ENCODE measurements at regions not wholly inside any gene's neighbourhood (a gene's known extent, or its start where the extent isn't known, plus 50 kb on each side); places are given as distances from the start of the nearest gene placed in this dataset.
A peak's percentile ranks its signal among the peaks of the same experiment; 100 is the strongest.

DNA sequence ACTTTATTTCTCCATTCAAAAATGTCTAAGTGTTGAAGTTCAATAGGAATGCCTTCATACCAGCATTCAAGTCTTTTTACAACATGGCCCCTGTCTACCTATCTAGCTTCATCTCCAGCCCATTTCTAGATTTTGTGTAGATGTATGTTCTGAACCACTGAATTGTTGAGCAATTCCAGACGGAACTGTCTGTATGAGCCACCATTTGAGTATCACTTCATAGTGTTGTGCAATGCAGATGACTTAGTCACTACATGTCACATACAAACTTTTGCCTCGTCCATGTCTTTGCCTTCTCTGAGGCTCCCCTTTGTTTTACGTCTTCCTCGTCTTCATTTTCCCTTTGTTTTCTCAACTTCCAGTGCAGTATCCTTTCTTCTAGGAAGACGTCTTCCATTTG lies 118.1 kb downstream of the INHBA start:
- Histone ChIP-seq H3K27ac (ENCODE audit: low read depth in 1 of 2, low read length in 2 of 2) (no peak overlapping the region), H3K9ac (ENCODE audit: insufficient read depth, low read length, poor library complexity, severe bottlenecking) (no peak overlapping the region), H3K36me3 (replicated peaks in 1 of 2; ENCODE audit: control insufficient read depth in 1 of 2, insufficient read depth in 2 of 2, low read length in 2 of 2) (no peaks in the 10 kb centered on the region), H3K79me2 (ENCODE audit: insufficient read depth, low read length) (no peaks in the 10 kb centered on the region), H3K4me3 (replicated peaks in 1 of 3; ENCODE audit: low read depth in 2 of 3, low read length in 3 of 3) (no peak overlapping the region), H3K4me2 (replicated peaks; ENCODE audit: extremely low read depth, low read length, poor library complexity, severe bottlenecking) (peak overlapping the region; percentile 16), H3K9me3 (replicated peaks in 1 of 2; ENCODE audit: control insufficient read depth in 1 of 2, insufficient read depth in 1 of 2, low read length in 2 of 2) (no peaks in the 10 kb centered on the region), H3K4me1 (ENCODE audit: control insufficient read depth in 1 of 2, insufficient read depth in 2 of 2, low read length in 2 of 2) (peaks cover 14 to 18% of the 10 kb centered on the region in 2 donors), H2AFZ (ENCODE audit: insufficient read depth, low read depth, low read length, poor library complexity, severe bottlenecking) (no peak overlapping the region), H4K20me1 (ENCODE audit: insufficient read depth, low read length) (no peaks in the 10 kb centered on the region), H3K27me3 (ENCODE audit: control insufficient read depth in 2 of 2, insufficient read depth in 2 of 2, low read length in 2 of 2) (no peaks in the 10 kb centered on the region)
- Mint-ChIP-seq H3K27me3 (ENCODE audit: low read depth in 3 of 3) (peaks cover 0 to 2% (median 2%) of the 10 kb centered on the region in 3 donors), H3K27ac (no peak overlapping the region), H3K4me3 (no peak overlapping the region), H3K4me1 (peaks cover 8% of the 10 kb centered on the region), H3K9me3 (peaks cover 0 to 5% (median 2%) of the 10 kb centered on the region in 7 donors), H3K36me3 (no peaks in the 10 kb centered on the region)
- intact Hi-C loops (cut with micrococcal nuclease) = no loop called here
- 20% methylated on average over 1 of the region's 5 CpGs for WGBS (ENCODE audit: insufficient coverage)
- TF ChIP-seq, protein P1, sequence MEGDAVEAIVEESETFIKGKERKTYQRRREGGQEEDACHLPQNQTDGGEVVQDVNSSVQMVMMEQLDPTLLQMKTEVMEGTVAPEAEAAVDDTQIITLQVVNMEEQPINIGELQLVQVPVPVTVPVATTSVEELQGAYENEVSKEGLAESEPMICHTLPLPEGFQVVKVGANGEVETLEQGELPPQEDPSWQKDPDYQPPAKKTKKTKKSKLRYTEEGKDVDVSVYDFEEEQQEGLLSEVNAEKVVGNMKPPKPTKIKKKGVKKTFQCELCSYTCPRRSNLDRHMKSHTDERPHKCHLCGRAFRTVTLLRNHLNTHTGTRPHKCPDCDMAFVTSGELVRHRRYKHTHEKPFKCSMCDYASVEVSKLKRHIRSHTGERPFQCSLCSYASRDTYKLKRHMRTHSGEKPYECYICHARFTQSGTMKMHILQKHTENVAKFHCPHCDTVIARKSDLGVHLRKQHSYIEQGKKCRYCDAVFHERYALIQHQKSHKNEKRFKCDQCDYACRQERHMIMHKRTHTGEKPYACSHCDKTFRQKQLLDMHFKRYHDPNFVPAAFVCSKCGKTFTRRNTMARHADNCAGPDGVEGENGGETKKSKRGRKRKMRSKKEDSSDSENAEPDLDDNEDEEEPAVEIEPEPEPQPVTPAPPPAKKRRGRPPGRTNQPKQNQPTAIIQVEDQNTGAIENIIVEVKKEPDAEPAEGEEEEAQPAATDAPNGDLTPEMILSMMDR (IDR thresholded peaks at IDR 0.05) = no peak
- DNase-seq = peak; percentile 78 to 91 (median 79)

DNA sequence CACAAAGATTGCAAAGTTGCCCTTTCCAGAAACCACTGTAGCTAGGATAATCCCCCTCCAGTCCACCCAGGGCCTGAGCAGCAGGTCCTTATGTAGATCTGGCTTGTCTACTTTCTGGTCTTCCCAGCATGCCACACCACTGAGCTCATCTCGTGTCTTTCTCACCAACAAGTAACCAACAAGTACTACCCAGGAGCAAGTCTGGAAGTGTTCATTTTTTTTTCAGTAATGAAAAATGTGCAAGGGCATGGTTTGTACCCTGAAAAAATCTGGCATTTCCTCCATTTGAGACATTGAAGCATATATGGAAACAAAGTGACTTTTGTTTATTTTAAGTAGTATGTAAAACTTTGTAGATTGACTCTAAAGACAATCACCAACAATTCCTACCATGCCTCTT lies 120.8 kb downstream of the INHBA start:
- no peaks in the 10 kb centered on the region for H3K79me2 ChIP-seq (ENCODE audit: insufficient read depth, low read length)
- H3K27me3 ChIP-seq (ENCODE audit: control insufficient read depth in 2 of 2, insufficient read depth in 2 of 2, low read length in 2 of 2) = no peaks in the 10 kb centered on the region
- H4K20me1 ChIP-seq (ENCODE audit: insufficient read depth, low read length) = no peaks in the 10 kb centered on the region
- peaks cover 9 to 11% of the 10 kb centered on the region in 2 donors for H3K4me1 ChIP-seq (ENCODE audit: control insufficient read depth in 1 of 2, insufficient read depth in 2 of 2, low read length in 2 of 2)
- Mint-ChIP-seq H3K27ac (no peak overlapping the region), H3K4me3 (no peak overlapping the region), H3K4me1 (peaks cover 2% of the 10 kb centered on the region), H3K9me3 (peaks cover 0 to 3% (median 0%) of the 10 kb centered on the region in 7 donors), H3K36me3 (no peaks in the 10 kb centered on the region), H3K27me3 (ENCODE audit: low read depth in 3 of 3) (peaks cover 0 to 2% (median 0%) of the 10 kb centered on the region in 3 donors)
- no peak overlapping the region for H3K9ac ChIP-seq (ENCODE audit: insufficient read depth, low read length, poor library complexity, severe bottlenecking)
- DNase-seq = no peak
- H3K4me3 ChIP-seq (replicated peaks in 1 of 3; ENCODE audit: low read depth in 2 of 3, low read length in 3 of 3) = no peak overlapping the region
- H3K4me2 ChIP-seq (replicated peaks; ENCODE audit: extremely low read depth, low read length, poor library complexity, severe bottlenecking) = no peak overlapping the region
- WGBS (ENCODE audit: insufficient coverage) = no CpG with 5 or more reads among the region's 1 CpG
- no peak overlapping the region for H3K27ac ChIP-seq (ENCODE audit: low read depth in 1 of 2, low read length in 2 of 2)
- TF ChIP-seq, protein P1 (IDR thresholded peaks at IDR 0.05) = no peak
- intact Hi-C loops (cut with micrococcal nuclease) = no loop called here
- H3K36me3 ChIP-seq (replicated peaks in 1 of 2; ENCODE audit: control insufficient read depth in 1 of 2, insufficient read depth in 2 of 2, low read length in 2 of 2) = no peaks in the 10 kb centered on the region
- H3K9me3 ChIP-seq (replicated peaks in 1 of 2; ENCODE audit: control insufficient read depth in 1 of 2, insufficient read depth in 1 of 2, low read length in 2 of 2) = no peaks in the 10 kb centered on the region
- no peak overlapping the region for H2AFZ ChIP-seq (ENCODE audit: insufficient read depth, low read depth, low read length, poor library complexity, severe bottlenecking)

Measured in CD14-positive monocyte (primary cell).